BLaER1 treated with 17β-estradiol and CSF1 and Interleukin-3, amounts not matched to agents 10 nM and 100 nM (cell line): ENCODE measurements at regions not wholly inside any gene's neighbourhood (a gene's known extent, or its start where the extent isn't known, plus 50 kb on each side); places are given as distances from the start of the nearest gene placed in this dataset.

ENCODE experiments used
- H3K27ac ChIP-seq, 11 experiments: shearing (Covaris generic); formaldehyde crosslinking; 2 replicates each; pipeline ENCODE4 v1.8.1; 2022
- H3K27me3 ChIP-seq, 11 experiments: shearing (Covaris generic); formaldehyde crosslinking; 2 replicates each; pipeline ENCODE4 v1.8.1; 2022
- H3K36me3 ChIP-seq, 11 experiments: shearing (Covaris generic); formaldehyde crosslinking; 2 replicates each; pipeline ENCODE4 v1.8.1; 2022
- H3K4me1 ChIP-seq, 10 experiments: shearing (Covaris generic); formaldehyde crosslinking; 2 replicates each; pipeline ENCODE4 v1.8.1; 2022
- H3K4me2 ChIP-seq, 11 experiments: shearing (Covaris generic); formaldehyde crosslinking; 2 replicates each; pipeline ENCODE4 v1.8.1; 2022
- H3K4me3 ChIP-seq, 10 experiments: shearing (Covaris generic); formaldehyde crosslinking; 2 replicates each; pipeline ENCODE4 v1.8.1; 2022
- H3K9ac ChIP-seq, 11 experiments: shearing (Covaris generic); formaldehyde crosslinking; 2 replicates each; pipeline ENCODE4 v1.8.1; 2022
- H3K9me3 ChIP-seq, 11 experiments: shearing (Covaris generic); formaldehyde crosslinking; replicated peaks in 1 of 11; 2 replicates each; pipeline ENCODE4 v1.8.1; 2022
- H4K20me1 ChIP-seq, 11 experiments: shearing (Covaris generic); formaldehyde crosslinking; 2 replicates each; pipeline ENCODE4 v1.8.1; 2022
- Cebpa-rat ChIP-seq, 11 experiments: shearing (Covaris generic); IDR thresholded peaks; 2 replicates each; pipeline ENCODE4 v1.8.1; 2022

GRCh38 chr1:229758101-229759036 lies 132.3 kb downstream of the URB2 start:
- Histone ChIP-seq H3K27me3 (no peaks in the 10 kb centered on the region), H3K4me2 (no peak overlapping the region), H4K20me1 (no peaks in the 10 kb centered on the region), H3K9me3 (peaks cover 10 to 24% (median 19%) of the 10 kb centered on the region in 11 experiments; a peak in 20 of 22 replicates), H3K36me3 (no peaks in the 10 kb centered on the region), H3K9ac (no peak overlapping the region), H3K27ac (no peak overlapping the region), H3K4me3 (no peak overlapping the region), H3K4me1 (peaks cover 0 to 10% (median 7%) of the 10 kb centered on the region in 10 experiments; a peak in 8 of 20 replicates)
- TF ChIP-seq Cebpa-rat (IDR thresholded peaks at IDR 0.05) = no peak

- Histone ChIP-seq H3K9ac (no peak overlapping the region), H3K4me2 (no peak overlapping the region)
- TF ChIP-seq Cebpa-rat (IDR thresholded peaks at IDR 0.05) = no peak
These were observed 133.0 kb downstream of the URB2 start for GRCh38 chr1:229759037-229759435.

DNA sequence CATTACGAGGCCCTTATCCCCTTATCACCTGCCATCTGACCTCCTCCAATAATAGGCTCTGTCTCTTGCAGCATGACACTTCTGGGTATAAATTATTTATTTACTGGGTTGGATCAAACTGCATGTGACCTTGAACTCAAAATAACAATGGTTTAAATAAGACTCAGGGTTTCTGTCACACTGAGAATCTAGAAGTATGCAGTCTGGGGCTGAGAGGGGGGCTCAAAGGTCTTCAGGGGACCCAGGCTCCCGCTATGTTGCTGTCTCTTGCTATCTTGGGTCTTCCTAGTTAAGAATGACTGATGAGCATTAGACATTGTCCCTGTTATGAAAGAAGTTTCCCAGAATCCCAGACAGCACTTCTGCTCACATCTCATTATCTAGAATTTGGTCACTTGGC lies 133.5 kb downstream of the URB2 start:
- Histone ChIP-seq H3K4me2 (no peak overlapping the region), H3K4me1 (peaks cover 0 to 4% (median 0%) of the 10 kb centered on the region in 10 experiments; a peak in 2 of 20 replicates), H3K9me3 (peaks cover 10 to 24% (median 19%) of the 10 kb centered on the region in 11 experiments; a peak in 20 of 22 replicates), H3K27ac (no peak overlapping the region), H3K27me3 (no peaks in the 10 kb centered on the region), H3K9ac (no peak overlapping the region), H3K36me3 (no peaks in the 10 kb centered on the region), H3K4me3 (no peak overlapping the region), H4K20me1 (no peaks in the 10 kb centered on the region)
- no peak for TF ChIP-seq Cebpa-rat (IDR thresholded peaks at IDR 0.05)

More at GRCh38 chr1:229759037-229759435, 133.0 kb downstream of the URB2 start:
- Histone ChIP-seq H3K27ac (no peak overlapping the region), H3K9me3 (peaks cover 10 to 24% (median 19%) of the 10 kb centered on the region in 11 experiments; a peak in 20 of 22 replicates), H4K20me1 (no peaks in the 10 kb centered on the region), H3K27me3 (no peaks in the 10 kb centered on the region), H3K4me3 (no peak overlapping the region), H3K36me3 (no peaks in the 10 kb centered on the region), H3K4me1 (peaks cover 0 to 8% (median 3%) of the 10 kb centered on the region in 10 experiments; a peak in 8 of 20 replicates)

- no peak overlapping the region for H3K4me3 ChIP-seq
- H3K9me3 ChIP-seq = peaks cover 10 to 24% (median 18%) of the 10 kb centered on the region in 11 experiments; a peak in 20 of 22 replicates
- H3K9ac ChIP-seq = no peak overlapping the region
- no peak for TF ChIP-seq Cebpa-rat (IDR thresholded peaks at IDR 0.05)
- H3K27ac ChIP-seq = no peak overlapping the region
- no peak overlapping the region for H3K4me2 ChIP-seq
- H4K20me1 ChIP-seq = no peaks in the 10 kb centered on the region
- no peaks in the 10 kb centered on the region for H3K36me3 ChIP-seq
- H3K4me1 ChIP-seq = no peaks in the 10 kb centered on the region
- H3K27me3 ChIP-seq = no peaks in the 10 kb centered on the region
These were observed 134.5 kb downstream of the URB2 start for GRCh38 chr1:229760478-229760996.

DNA sequence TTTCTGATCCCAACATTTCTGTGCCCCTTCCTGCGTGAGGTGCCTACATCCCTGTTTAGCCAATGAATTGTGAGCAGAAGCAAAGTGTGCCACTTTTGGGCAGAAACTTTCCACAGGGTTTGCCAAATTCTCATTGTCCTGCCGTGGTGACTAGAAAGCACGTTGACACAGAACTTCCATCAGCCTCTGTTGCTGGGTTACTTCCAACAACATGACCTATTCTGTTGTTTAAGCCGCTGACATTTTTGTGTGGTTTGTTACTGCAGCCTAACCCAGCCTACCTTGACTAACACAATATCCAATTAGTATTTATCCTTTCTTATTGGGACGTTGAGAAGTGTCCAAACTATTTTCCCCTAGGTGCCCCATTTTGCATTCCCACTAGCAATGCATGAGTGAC lies 136.8 kb downstream of the URB2 start:
- no peaks in the 10 kb centered on the region for H4K20me1 ChIP-seq
- no peaks in the 10 kb centered on the region for H3K36me3 ChIP-seq
- H3K9me3 ChIP-seq = peaks cover 0 to 13% (median 7%) of the 10 kb centered on the region in 11 experiments; a peak in 8 of 22 replicates
- H3K27me3 ChIP-seq = no peaks in the 10 kb centered on the region
- H3K4me1 ChIP-seq = no peaks in the 10 kb centered on the region
- H3K9ac ChIP-seq = no peak overlapping the region
- no peak for TF ChIP-seq Cebpa-rat (IDR thresholded peaks at IDR 0.05)
- no peak overlapping the region for H3K4me3 ChIP-seq
- no peak overlapping the region for H3K4me2 ChIP-seq
- H3K27ac ChIP-seq = no peak overlapping the region

GRCh38 chr1:229768232-229768631 lies 142.2 kb downstream of the URB2 start:
- Histone ChIP-seq H3K36me3 (no peaks in the 10 kb centered on the region), H3K9me3 (peaks cover 0 to 8% (median 0%) of the 10 kb centered on the region in 11 experiments; a peak in 3 of 22 replicates), H3K9ac (no peak overlapping the region), H3K4me2 (peak overlapping the region in 5 of 11 experiments; percentile 5 to 28 (median 17); a peak in 6 of 22 replicates), H3K4me1 (peaks cover 0 to 7% (median 0%) of the 10 kb centered on the region in 10 experiments; a peak in 3 of 20 replicates), H3K27ac (no peak overlapping the region), H3K4me3 (no peak overlapping the region), H3K27me3 (no peaks in the 10 kb centered on the region), H4K20me1 (no peaks in the 10 kb centered on the region)
- TF ChIP-seq Cebpa-rat (IDR thresholded peaks at IDR 0.05) = no peak

DNA sequence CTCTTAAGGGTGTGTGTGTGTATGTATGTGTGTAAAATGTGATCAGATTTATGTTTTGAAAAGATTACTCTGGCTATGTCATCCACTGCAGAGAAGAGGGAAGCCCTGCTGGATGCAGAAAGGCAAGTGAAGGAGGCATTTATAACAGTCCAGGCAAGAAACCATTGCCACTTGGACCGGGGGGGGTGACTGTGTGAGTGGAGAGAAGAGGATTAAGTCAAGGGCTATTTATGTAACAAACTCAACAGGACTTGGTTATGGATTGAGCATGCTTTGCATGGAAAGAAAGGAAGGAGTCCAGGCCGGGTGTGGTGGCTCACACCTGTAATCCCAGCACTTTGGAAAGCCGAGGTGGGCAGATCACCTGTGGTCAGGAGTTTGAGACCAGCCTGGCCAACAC lies 143.0 kb downstream of the URB2 start:
- Histone ChIP-seq H3K4me2 (peak overlapping the region in 1 of 11 experiments; percentile 27; a peak in 1 of 22 replicates), H3K9me3 (peaks cover 0 to 8% (median 0%) of the 10 kb centered on the region in 11 experiments; a peak in 3 of 22 replicates), H3K4me1 (peaks cover 0 to 7% (median 0%) of the 10 kb centered on the region in 10 experiments; a peak in 3 of 20 replicates), H3K36me3 (no peaks in the 10 kb centered on the region), H3K27ac (no peak overlapping the region), H3K4me3 (no peak overlapping the region), H3K27me3 (no peaks in the 10 kb centered on the region), H3K9ac (no peak overlapping the region), H4K20me1 (no peaks in the 10 kb centered on the region)
- TF ChIP-seq Cebpa-rat (IDR thresholded peaks at IDR 0.05) = no peak

DNA sequence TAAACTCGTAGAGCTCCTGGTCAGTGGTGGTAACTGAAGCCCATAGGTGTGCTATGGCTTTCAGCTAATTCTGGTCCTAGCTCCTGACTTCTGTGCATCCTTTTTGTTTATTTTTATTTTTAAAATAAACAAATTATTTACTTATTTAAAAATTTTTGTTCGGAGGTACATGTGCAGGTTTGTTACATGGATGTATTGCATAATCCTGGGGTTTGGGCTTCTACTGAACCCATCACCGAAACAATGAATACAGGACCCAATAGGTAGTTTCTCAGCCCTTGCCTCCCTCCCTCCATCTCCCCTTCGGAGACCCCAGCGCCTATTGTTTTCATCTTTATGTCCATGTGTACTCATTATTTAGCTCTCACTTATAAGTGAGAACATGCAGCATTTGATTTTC lies 143.8 kb downstream of the URB2 start:
- Histone ChIP-seq H3K4me3 (no peak overlapping the region), H3K9me3 (peaks cover 0 to 8% (median 0%) of the 10 kb centered on the region in 11 experiments; a peak in 3 of 22 replicates), H3K27ac (no peak overlapping the region), H3K9ac (no peak overlapping the region), H3K4me1 (peaks cover 0 to 7% (median 0%) of the 10 kb centered on the region in 10 experiments; a peak in 3 of 20 replicates), H4K20me1 (no peaks in the 10 kb centered on the region), H3K4me2 (no peak overlapping the region), H3K36me3 (no peaks in the 10 kb centered on the region), H3K27me3 (no peaks in the 10 kb centered on the region)
- peak in 1 of 11 experiments; percentile 12; a peak in 1 of 22 replicates for TF ChIP-seq Cebpa-rat (IDR thresholded peaks at IDR 0.05)

- Histone ChIP-seq H3K4me2 (no peak overlapping the region), H4K20me1 (no peaks in the 10 kb centered on the region), H3K4me1 (no peaks in the 10 kb centered on the region), H3K9ac (no peak overlapping the region), H3K9me3 (peaks cover 0 to 5% (median 0%) of the 10 kb centered on the region in 11 experiments; a peak in 2 of 22 replicates), H3K27me3 (no peaks in the 10 kb centered on the region), H3K27ac (no peak overlapping the region), H3K36me3 (no peaks in the 10 kb centered on the region), H3K4me3 (no peak overlapping the region)
- TF ChIP-seq Cebpa-rat (IDR thresholded peaks at IDR 0.05) = no peak
These were observed 152.7 kb downstream of the URB2 start for GRCh38 chr1:229778794-229779193.
